Peyer's patch (tissue), 4 donors: ENCODE measurements at regions not wholly inside any gene's neighbourhood (a gene's known extent, or its start where the extent isn't known, plus 50 kb on each side); places are given as distances from the start of the nearest gene placed in this dataset.

Source experiments
- DNase-seq, 3 donors: peaks; one replicate each; pipeline ENCODE4 v3.0.0-alpha.2; 2017 to 2019
- H3K27ac ChIP-seq, 4 donors: fragments of 200-600 bp; sonication (generic); one replicate each; pipeline ENCODE4 v1.5.1; 2016 to 2019
- H3K27me3 ChIP-seq, 2 donors: fragments of 200-600 bp; sonication (generic); one replicate each; pipeline ENCODE4 v1.5.1; 2019
- H3K36me3 ChIP-seq, 3 donors: fragments of 200-600 bp; sonication (generic); one replicate each; pipeline ENCODE4 v1.5.1; 2016 to 2019
- H3K4me1 ChIP-seq, 4 donors: fragments of 200-600 bp; sonication (generic); one replicate each; pipeline ENCODE4 v1.5.1; 2016 to 2019
- H3K4me3 ChIP-seq, 4 donors: fragments of 200-600 bp; sonication (generic); 1 replicate in 3 of 4; 2 replicates in 1 of 4; pipeline ENCODE4 v1.5.1; 2016 to 2019; ENCODE audit warnings: mild to moderate bottlenecking in 1 of 4
- H3K9me3 ChIP-seq, 4 donors: fragments of 200-600 bp; sonication (generic); one replicate each; pipeline ENCODE4 v1.5.1; 2016 to 2019; ENCODE audit warnings: mild to moderate bottlenecking in 1 of 4
- POLR2A ChIP-seq, 2 donors: fragments of 450-650 bp; IDR thresholded peaks; one replicate each; pipeline ENCODE4 v1.5.1; 2017; ENCODE audit warnings: antibody characterized with exemption in 2 of 2, mild to moderate bottlenecking in 2 of 2, moderate library complexity in 2 of 2
- TF ChIP-seq, protein P1 (sequence below), 6 experiments: fragments of 450-650 bp in 4 of 6; fragments of 200-600 bp in 2 of 6; sonication (generic) in 1 of 6; IDR thresholded peaks; one replicate each; pipeline ENCODE4 v1.5.1; 2017 to 2019; ENCODE audit warnings: antibody characterized with exemption in 6 of 6, mild to moderate bottlenecking in 3 of 6, moderate library complexity in 1 of 6

DNA sequence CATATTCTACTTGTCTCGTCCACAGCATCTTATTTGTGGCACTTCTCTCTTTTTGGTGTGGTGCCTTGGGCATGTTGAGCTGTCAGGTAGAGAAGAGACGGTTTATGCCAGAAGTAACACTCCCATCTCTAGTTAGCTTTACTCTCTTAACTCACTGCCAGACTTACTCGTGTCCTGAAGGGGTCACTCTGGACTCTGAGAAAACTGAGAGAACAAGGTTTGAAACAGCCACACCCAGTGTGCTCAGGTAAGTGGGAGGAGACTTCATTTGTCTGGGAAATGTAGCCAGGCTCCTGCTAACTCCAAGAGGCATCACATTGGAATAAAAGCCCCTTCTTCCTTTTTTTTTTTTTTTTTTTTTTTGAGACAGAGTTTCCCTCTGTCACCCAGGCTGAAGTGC, 360.8 kb downstream of the QKI start:
- DNase-seq = no peak
- no peak for TF ChIP-seq POLR2A (IDR thresholded peaks at IDR 0.05)
- TF ChIP-seq, protein P1, sequence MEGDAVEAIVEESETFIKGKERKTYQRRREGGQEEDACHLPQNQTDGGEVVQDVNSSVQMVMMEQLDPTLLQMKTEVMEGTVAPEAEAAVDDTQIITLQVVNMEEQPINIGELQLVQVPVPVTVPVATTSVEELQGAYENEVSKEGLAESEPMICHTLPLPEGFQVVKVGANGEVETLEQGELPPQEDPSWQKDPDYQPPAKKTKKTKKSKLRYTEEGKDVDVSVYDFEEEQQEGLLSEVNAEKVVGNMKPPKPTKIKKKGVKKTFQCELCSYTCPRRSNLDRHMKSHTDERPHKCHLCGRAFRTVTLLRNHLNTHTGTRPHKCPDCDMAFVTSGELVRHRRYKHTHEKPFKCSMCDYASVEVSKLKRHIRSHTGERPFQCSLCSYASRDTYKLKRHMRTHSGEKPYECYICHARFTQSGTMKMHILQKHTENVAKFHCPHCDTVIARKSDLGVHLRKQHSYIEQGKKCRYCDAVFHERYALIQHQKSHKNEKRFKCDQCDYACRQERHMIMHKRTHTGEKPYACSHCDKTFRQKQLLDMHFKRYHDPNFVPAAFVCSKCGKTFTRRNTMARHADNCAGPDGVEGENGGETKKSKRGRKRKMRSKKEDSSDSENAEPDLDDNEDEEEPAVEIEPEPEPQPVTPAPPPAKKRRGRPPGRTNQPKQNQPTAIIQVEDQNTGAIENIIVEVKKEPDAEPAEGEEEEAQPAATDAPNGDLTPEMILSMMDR (IDR thresholded peaks at IDR 0.05) = no peak
- no peak overlapping the region for H3K4me3 ChIP-seq
- no peaks in the 10 kb centered on the region for H3K4me1 ChIP-seq
- H3K36me3 ChIP-seq = no peaks in the 10 kb centered on the region
- no peak overlapping the region for H3K27ac ChIP-seq
- H3K27me3 ChIP-seq = no peaks in the 10 kb centered on the region
- H3K9me3 ChIP-seq = no peaks in the 10 kb centered on the region

DNA sequence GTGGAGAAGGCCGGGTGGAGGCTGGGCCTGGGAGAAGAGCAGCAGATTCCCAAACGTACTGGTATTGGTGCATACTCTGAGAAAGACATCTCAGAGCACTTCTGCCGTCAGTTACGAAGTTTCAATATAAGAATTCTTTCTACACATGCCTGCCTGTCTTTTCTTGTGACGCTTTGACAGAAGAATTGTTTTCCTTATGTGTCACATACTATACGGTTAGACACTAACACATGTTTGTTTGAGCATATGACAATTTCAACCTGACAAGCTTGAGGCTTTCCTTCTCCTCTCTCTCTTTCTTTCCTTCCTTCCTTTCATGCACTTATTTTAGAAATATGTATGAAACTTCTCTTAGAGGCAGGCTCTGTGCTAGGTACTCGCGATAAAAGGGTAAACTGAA, 360.0 kb downstream of the QKI start:
- Histone ChIP-seq H3K27ac (no peak overlapping the region), H3K36me3 (no peaks in the 10 kb centered on the region), H3K27me3 (no peaks in the 10 kb centered on the region), H3K4me3 (no peak overlapping the region), H3K4me1 (no peaks in the 10 kb centered on the region), H3K9me3 (no peaks in the 10 kb centered on the region)
- no peak for DNase-seq
- TF ChIP-seq, protein P1 (IDR thresholded peaks at IDR 0.05) = no peak

DNA sequence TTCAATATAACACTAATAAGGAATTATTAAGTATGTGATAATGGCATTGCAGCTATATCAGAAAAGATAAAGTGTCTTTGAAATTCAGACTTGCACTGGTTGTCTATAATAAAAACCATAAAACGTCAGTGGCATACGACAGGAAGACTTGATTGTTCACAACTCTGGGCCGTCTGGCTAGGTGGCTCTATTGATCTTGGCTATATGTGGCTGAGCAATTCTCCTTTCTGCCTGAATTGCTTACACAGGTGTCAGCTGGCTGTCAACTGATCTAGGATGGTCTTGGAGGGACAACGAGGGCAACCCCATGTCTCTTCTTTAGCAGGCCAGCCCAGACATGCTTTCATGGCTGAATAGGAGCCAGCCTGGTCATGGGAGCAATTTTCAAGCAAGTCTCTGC, 359.1 kb downstream of the QKI start:
- H3K4me1 ChIP-seq = no peaks in the 10 kb centered on the region
- no peaks in the 10 kb centered on the region for H3K36me3 ChIP-seq
- H3K9me3 ChIP-seq = no peaks in the 10 kb centered on the region
- TF ChIP-seq, protein P1 (IDR thresholded peaks at IDR 0.05) = no peak
- no peak for TF ChIP-seq POLR2A (IDR thresholded peaks at IDR 0.05)
- no peak overlapping the region for H3K27ac ChIP-seq
- no peak for DNase-seq
- no peak overlapping the region for H3K4me3 ChIP-seq
- no peaks in the 10 kb centered on the region for H3K27me3 ChIP-seq

DNA sequence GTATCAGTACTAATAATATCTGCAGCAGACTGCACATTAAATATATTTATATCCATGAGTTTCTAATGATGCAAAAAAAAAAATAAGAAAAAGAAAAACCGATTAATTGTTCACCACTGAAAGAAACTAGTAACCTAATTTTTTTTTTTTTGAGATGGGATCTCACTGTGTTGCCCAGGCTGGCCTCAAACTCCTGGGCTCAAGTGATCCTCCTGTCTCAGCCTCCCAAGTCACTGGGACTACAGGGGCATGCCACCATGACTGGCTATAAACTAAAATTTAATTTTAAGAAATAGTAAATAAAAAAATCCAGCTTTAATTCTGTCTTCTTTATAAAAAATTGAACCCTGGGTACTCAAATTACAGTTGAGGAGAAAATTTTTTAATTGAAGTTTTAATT, 358.2 kb downstream of the QKI start:
- no peaks in the 10 kb centered on the region for H3K4me1 ChIP-seq
- H3K27ac ChIP-seq = no peak overlapping the region
- TF ChIP-seq POLR2A (IDR thresholded peaks at IDR 0.05) = no peak
- TF ChIP-seq, protein P1 (IDR thresholded peaks at IDR 0.05) = no peak
- H3K4me3 ChIP-seq = no peak overlapping the region
- H3K9me3 ChIP-seq = no peaks in the 10 kb centered on the region
- no peaks in the 10 kb centered on the region for H3K36me3 ChIP-seq
- H3K27me3 ChIP-seq = no peaks in the 10 kb centered on the region
- no peak for DNase-seq

DNA sequence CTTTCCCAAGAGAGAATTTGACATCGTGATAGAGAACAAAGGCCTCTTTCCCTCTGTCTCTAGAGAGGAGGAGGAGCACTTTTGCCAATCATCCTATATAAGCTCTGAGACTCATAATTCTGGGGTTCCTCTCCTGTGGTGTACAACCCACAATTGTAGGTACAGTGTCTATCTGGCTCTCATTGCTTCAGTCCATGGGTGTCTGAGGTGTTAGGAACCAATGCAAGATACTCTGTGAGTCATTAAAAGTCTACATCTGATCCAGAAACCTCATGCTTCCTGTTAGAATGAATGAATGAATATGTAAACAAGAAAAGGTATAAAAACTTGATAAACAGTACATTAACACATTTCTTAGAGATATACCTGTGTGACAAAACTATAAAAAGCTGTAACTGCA, 356.7 kb downstream of the QKI start:
- H3K27me3 ChIP-seq = no peaks in the 10 kb centered on the region
- no peaks in the 10 kb centered on the region for H3K36me3 ChIP-seq
- no peak for TF ChIP-seq POLR2A (IDR thresholded peaks at IDR 0.05)
- TF ChIP-seq, protein P1 (IDR thresholded peaks at IDR 0.05) = no peak
- no peaks in the 10 kb centered on the region for H3K9me3 ChIP-seq
- no peak overlapping the region for H3K4me3 ChIP-seq
- H3K4me1 ChIP-seq = no peaks in the 10 kb centered on the region
- no peak for DNase-seq
- H3K27ac ChIP-seq = no peak overlapping the region

DNA sequence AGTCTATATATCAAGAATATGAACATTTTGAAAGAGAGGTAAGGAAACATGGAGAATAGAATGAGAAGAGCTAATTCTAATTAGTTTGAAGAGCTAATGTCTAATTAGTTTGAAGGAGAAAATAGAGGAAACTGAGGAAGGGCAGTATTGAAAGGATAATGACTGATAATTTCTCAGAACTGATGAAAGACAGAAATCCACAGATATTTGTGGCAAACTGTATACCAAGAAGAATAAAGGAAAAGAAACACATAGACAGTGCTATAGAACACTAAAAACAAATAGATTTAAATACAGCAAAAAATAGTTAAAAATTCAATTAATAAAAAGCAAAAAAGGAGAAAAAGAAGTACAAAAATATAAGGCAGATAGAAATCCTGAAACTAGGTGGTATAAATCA, 354.4 kb downstream of the QKI start:
- no peaks in the 10 kb centered on the region for H3K4me1 ChIP-seq
- DNase-seq = no peak
- H3K9me3 ChIP-seq = no peaks in the 10 kb centered on the region
- TF ChIP-seq, protein P1 (IDR thresholded peaks at IDR 0.05) = no peak
- no peak for TF ChIP-seq POLR2A (IDR thresholded peaks at IDR 0.05)
- no peaks in the 10 kb centered on the region for H3K36me3 ChIP-seq
- no peak overlapping the region for H3K4me3 ChIP-seq
- no peak overlapping the region for H3K27ac ChIP-seq
- H3K27me3 ChIP-seq = no peaks in the 10 kb centered on the region
